Panc1 (cell line): ENCODE measurements at regions not wholly inside any gene's neighbourhood (a gene's known extent, or its start where the extent isn't known, plus 50 kb on each side); places are given as distances from the start of the nearest gene placed in this dataset.

ENCODE experiments used
- ATAC-seq: fragments of 200-7000 bp; cut with Tn5 transposase; 2 replicates; pipeline ENCODE4 v1.9.1; 2020; ENCODE audit warnings: mild to moderate bottlenecking, moderate library complexity
- BruUV-seq: library from RNA; stranded (reverse); fragments of 400-500 nt; replicated peaks from 2 replicates; lab custom pipeline; 2021; lab: Mats Ljungman, UMichigan
- CTCF ChIA-PET: fragments of 300-600 bp; sonication (Branson Sonifier 250); formaldehyde crosslinking; loops from one replicate; lab custom pipeline; 2022; ENCODE audit warnings: antibody characterized with exemption; lab: Charles Lee
- POLR2A ChIA-PET: fragments of 300-600 bp; sonication (Branson Sonifier 250); formaldehyde crosslinking; loops from one replicate; lab custom pipeline; 2022; ENCODE audit warnings: antibody characterized with exemption; lab: Charles Lee
- DNase-seq: peaks from one replicate; pipeline ENCODE4 v3.0.0-alpha.2; 2010; ENCODE audit warnings: low read depth, low spot score
- H3K27ac ChIP-seq: 2 replicates; pipeline ENCODE4 v1.5.1; 2011; ENCODE audit warnings: mild to moderate bottlenecking, low read length, inconsistent platforms
- H3K27me3 ChIP-seq: fragments of 200-500 bp; sonication (Bioruptor generic); 2 replicates; pipeline ENCODE4 v1.6.0; 2014; ENCODE audit warnings: low read length, inconsistent platforms; ENCODE audit not compliant: control insufficient read depth, insufficient read depth
- H3K36me3 ChIP-seq: fragments of 200-500 bp; sonication (Bioruptor generic); 2 replicates; pipeline ENCODE4 v1.5.1; 2014; ENCODE audit warnings: inconsistent platforms, mild to moderate bottlenecking, low read length, moderate library complexity; ENCODE audit not compliant: control insufficient read depth, insufficient read depth
- H3K4me1 ChIP-seq: 2 replicates; pipeline ENCODE4 v1.5.1; 2011; ENCODE audit warnings: inconsistent platforms, mild to moderate bottlenecking, low read length, moderate library complexity; ENCODE audit not compliant: control insufficient read depth, insufficient read depth
- H3K4me3 ChIP-seq, 2 experiments: 2 replicates each; pipeline ENCODE4 v1.5.1; 2011 to 2012; ENCODE audit warnings: low read depth in 2 of 2, low read length in 2 of 2, mild to moderate bottlenecking in 2 of 2, inconsistent platforms in 1 of 2, moderate library complexity in 1 of 2
- H3K9me3 ChIP-seq: fragments of 200-500 bp; sonication (Bioruptor generic); 2 replicates; pipeline ENCODE4 v1.5.1; 2014; ENCODE audit warnings: low read depth, mild to moderate bottlenecking, inconsistent platforms, low read length, moderate library complexity; ENCODE audit not compliant: control insufficient read depth, insufficient read depth
- POLR2AphosphoS5 ChIP-seq: IDR thresholded peaks from 2 replicates; pipeline ENCODE4 v1.6.1; 2012; ENCODE audit warnings: mild to moderate bottlenecking, low read depth, low read length, moderate library complexity
- SIN3A ChIP-seq: IDR thresholded peaks from 2 replicates; pipeline ENCODE4 v1.6.1; 2012; ENCODE audit warnings: low read depth, mild to moderate bottlenecking, low read length, moderate library complexity, borderline replicate concordance; ENCODE audit not compliant: insufficient read depth
- TCF7L2 ChIP-seq: IDR thresholded peaks from 2 replicates; pipeline ENCODE4 v1.6.1; 2011; ENCODE audit warnings: mild to moderate bottlenecking, low read depth, low read length, inconsistent platforms
- in situ Hi-C: cut with HindIII; loops from 2 replicates; pipeline ENCODE4 v1.10.0; 2016; ENCODE audit warnings: low sequenced_read_pairs, low pct_unique_long_range_greater_than_20kb
- intact Hi-C: fragments of 100-400 bp; cut with micrococcal nuclease; formaldehyde crosslinking; loops from one replicate; pipeline ENCODE4 v1.10.0; 2022; ENCODE audit not compliant: unreplicated experiment
- TF ChIP-seq, protein P1 (sequence below): fragments of 450-650 bp; IDR thresholded peaks from 2 replicates; pipeline ENCODE4 v1.5.1; 2017; ENCODE audit warnings: mild to moderate bottlenecking
- TF ChIP-seq, protein P2 (sequence below), 2 experiments: IDR thresholded peaks; 2 replicates each; pipeline ENCODE4 v1.6.1; 2011 to 2012; ENCODE audit warnings: low read depth in 2 of 2, control low read depth in 1 of 2, low read length in 1 of 2, mild to moderate bottlenecking in 1 of 2, moderate library complexity in 1 of 2; ENCODE audit not compliant: insufficient read depth in 1 of 2

DNA sequence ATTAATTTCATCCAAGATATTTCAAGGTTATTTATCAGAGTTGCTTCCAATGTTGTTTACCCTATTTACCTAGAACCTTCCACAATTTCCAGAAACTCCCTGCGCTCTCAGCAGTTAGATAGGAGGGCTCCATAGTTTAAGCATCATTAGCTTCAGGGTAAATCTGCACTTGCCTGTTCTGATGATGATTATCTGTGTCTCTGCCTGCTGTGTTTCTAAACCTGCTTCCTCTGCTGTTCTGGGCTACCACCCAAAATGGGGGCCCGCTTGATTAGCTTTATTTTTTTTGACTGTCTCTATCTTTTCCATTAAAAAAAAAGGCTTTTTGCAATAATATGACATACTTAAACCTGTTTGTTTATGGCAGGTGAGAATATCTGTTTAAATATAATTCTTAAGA, 472.4 kb downstream of the DIPK2A start:
- no peak for ATAC-seq
- CTCF ChIA-PET, result no interaction called here
- Histone ChIP-seq H3K4me1 (no peaks in the 10 kb centered on the region), H3K36me3 (no peaks in the 10 kb centered on the region), H3K27me3 (no peaks in the 10 kb centered on the region), H3K9me3 (no peaks in the 10 kb centered on the region), H3K4me3 (no peak overlapping the region), H3K27ac (no peak overlapping the region)
- DNase-seq, result no peak
- POLR2A ChIA-PET, result no interaction called here
- no peak for TF ChIP-seq TCF7L2
- no peak for TF ChIP-seq SIN3A
- no peak for TF ChIP-seq POLR2AphosphoS5
- TF ChIP-seq, protein P1, sequence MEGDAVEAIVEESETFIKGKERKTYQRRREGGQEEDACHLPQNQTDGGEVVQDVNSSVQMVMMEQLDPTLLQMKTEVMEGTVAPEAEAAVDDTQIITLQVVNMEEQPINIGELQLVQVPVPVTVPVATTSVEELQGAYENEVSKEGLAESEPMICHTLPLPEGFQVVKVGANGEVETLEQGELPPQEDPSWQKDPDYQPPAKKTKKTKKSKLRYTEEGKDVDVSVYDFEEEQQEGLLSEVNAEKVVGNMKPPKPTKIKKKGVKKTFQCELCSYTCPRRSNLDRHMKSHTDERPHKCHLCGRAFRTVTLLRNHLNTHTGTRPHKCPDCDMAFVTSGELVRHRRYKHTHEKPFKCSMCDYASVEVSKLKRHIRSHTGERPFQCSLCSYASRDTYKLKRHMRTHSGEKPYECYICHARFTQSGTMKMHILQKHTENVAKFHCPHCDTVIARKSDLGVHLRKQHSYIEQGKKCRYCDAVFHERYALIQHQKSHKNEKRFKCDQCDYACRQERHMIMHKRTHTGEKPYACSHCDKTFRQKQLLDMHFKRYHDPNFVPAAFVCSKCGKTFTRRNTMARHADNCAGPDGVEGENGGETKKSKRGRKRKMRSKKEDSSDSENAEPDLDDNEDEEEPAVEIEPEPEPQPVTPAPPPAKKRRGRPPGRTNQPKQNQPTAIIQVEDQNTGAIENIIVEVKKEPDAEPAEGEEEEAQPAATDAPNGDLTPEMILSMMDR, result no peak
- TF ChIP-seq, protein P2, sequence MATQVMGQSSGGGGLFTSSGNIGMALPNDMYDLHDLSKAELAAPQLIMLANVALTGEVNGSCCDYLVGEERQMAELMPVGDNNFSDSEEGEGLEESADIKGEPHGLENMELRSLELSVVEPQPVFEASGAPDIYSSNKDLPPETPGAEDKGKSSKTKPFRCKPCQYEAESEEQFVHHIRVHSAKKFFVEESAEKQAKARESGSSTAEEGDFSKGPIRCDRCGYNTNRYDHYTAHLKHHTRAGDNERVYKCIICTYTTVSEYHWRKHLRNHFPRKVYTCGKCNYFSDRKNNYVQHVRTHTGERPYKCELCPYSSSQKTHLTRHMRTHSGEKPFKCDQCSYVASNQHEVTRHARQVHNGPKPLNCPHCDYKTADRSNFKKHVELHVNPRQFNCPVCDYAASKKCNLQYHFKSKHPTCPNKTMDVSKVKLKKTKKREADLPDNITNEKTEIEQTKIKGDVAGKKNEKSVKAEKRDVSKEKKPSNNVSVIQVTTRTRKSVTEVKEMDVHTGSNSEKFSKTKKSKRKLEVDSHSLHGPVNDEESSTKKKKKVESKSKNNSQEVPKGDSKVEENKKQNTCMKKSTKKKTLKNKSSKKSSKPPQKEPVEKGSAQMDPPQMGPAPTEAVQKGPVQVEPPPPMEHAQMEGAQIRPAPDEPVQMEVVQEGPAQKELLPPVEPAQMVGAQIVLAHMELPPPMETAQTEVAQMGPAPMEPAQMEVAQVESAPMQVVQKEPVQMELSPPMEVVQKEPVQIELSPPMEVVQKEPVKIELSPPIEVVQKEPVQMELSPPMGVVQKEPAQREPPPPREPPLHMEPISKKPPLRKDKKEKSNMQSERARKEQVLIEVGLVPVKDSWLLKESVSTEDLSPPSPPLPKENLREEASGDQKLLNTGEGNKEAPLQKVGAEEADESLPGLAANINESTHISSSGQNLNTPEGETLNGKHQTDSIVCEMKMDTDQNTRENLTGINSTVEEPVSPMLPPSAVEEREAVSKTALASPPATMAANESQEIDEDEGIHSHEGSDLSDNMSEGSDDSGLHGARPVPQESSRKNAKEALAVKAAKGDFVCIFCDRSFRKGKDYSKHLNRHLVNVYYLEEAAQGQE (IDR thresholded peaks at IDR 0.05; ENCODE audit: insufficient read depth in 1 of 2, low read depth in 2 of 2, low read length in 1 of 2), result no peak
- intact Hi-C loops (no loop called here), in situ Hi-C loops (no loop called here)
- BruUV-seq, result no TSS peak

DNA sequence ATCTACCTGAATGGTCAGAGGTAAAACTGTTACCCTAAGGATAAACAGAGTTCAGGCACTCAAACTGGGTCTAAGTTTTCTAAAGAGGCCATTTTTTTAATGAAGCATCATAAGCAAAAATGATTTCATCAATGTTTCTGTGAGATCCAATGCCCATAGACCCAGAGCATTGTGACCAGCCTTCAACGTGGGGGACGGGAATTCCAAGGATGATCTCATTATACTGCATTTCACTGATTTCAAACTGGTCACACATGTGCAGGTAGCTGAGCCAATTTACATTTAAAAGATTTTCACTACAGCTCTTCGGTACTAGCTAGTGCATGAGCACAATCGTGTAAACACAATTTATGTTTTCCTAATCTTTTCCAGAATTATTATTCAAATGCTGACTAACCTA, 472.9 kb downstream of the DIPK2A start:
- no peaks in the 10 kb centered on the region for H3K36me3 ChIP-seq
- H3K9me3 ChIP-seq, result no peaks in the 10 kb centered on the region
- H3K4me1 ChIP-seq, result no peaks in the 10 kb centered on the region
- ATAC-seq (no peak), DNase-seq (no peak)
- intact Hi-C loops (no loop called here), in situ Hi-C loops (no loop called here)
- ChIA-PET POLR2A (no interaction called here), CTCF (no interaction called here)
- no peaks in the 10 kb centered on the region for H3K27me3 ChIP-seq
- TF ChIP-seq POLR2AphosphoS5, result no peak
- H3K4me3 ChIP-seq, result no peak overlapping the region
- H3K27ac ChIP-seq, result no peak overlapping the region
- BruUV-seq, result no TSS peak

DNA sequence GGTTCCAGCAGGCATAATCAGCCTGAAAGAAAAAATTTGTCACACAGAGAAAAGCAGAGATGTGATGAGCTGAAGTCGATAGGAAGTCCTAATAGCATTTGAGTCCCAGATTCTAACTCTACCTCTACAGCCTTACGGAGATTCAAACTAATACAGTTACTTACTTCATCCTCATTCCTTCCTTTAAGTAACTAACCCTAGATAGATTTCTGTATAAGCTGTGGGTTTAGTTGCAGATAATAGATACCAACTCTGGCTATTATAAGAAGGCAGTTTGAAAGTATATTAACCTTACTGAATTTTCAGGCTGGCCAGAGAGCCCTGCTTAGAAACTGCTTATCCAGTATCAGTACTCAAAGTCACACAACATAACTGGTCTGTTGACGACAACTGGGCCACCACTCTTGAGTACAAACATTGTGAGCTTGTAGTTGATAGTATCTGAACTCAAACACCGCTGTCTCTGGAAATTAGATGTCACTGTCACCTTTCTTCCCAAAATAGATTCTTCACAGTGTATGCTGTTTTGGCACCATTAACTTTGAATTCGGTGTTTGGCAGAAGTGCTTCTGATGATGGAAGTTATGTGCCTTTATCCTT, 484.3 kb downstream of the DIPK2A start:
- no peak overlapping the region for H3K4me3 ChIP-seq
- ATAC-seq, result no peak
- no TSS peak for BruUV-seq
- DNase-seq, result no peak
- ChIA-PET CTCF (no interaction called here), POLR2A (no interaction called here)
- no peaks in the 10 kb centered on the region for H3K36me3 ChIP-seq
- H3K4me1 ChIP-seq, result no peaks in the 10 kb centered on the region
- H3K9me3 ChIP-seq, result no peaks in the 10 kb centered on the region
- in situ Hi-C loops, result no loop called here
- H3K27ac ChIP-seq, result no peak overlapping the region
- H3K27me3 ChIP-seq, result no peaks in the 10 kb centered on the region
- intact Hi-C loops, result no loop called here
- TF ChIP-seq TCF7L2 (no peak), SIN3A (no peak), POLR2AphosphoS5 (no peak)
- TF ChIP-seq, protein P2 (IDR thresholded peaks at IDR 0.05; ENCODE audit: insufficient read depth in 1 of 2, low read depth in 2 of 2, low read length in 1 of 2), result no peak
- TF ChIP-seq, protein P1, result no peak
